ENCODE measurements at regions not wholly inside any gene's neighbourhood (a gene's known extent, or its start where the extent isn't known, plus 50 kb on each side); places are given as distances from the start of the nearest gene placed in this dataset.
A peak's percentile ranks its signal among the peaks of the same experiment; 100 is the strongest.
"Not testable (repeated sequence)": the region's sequence is repeated elsewhere in the genome, so short reads cannot be mapped to it uniquely, and the experiment has no call there.

GRCh38 chr5:67773411-67774266 is 441.9 kb upstream of the PIK3R1 start:
- Mint-ChIP-seq H3K4me3 (no peak overlapping the region), H3K27ac (no peak overlapping the region), H3K27me3 (ENCODE audit: low read depth) (peaks cover 27% of the 10 kb centered on the region), H3K36me3 (ENCODE audit: insufficient read depth in 2 of 2) (no peaks in the 10 kb centered on the region), H3K4me1 (ENCODE audit: low read depth) (peaks cover 6% of the 10 kb centered on the region), H3K9me3 (peaks cover 3% of the 10 kb centered on the region in 2 donors)
- DNase-seq (no peak), ATAC-seq (replicated peaks in 1 of 2) (no peak)

GRCh38 chr5:67771791-67772190 is 443.8 kb upstream of the PIK3R1 start:
- peaks cover 6% of the 10 kb centered on the region for H3K4me1 Mint-ChIP-seq (ENCODE audit: low read depth)

GRCh38 chr5:67771221-67771620 is 444.3 kb upstream of the PIK3R1 start:
- Mint-ChIP-seq H3K36me3 (ENCODE audit: insufficient read depth in 2 of 2) (no peaks in the 10 kb centered on the region), H3K9me3 (no peaks in the 10 kb centered on the region), H3K27ac (no peak overlapping the region), H3K4me1 (ENCODE audit: low read depth) (peaks cover 6% of the 10 kb centered on the region), H3K4me3 (no peak overlapping the region), H3K27me3 (ENCODE audit: low read depth) (peaks cover 13% of the 10 kb centered on the region)
- no peak for ATAC-seq (replicated peaks in 1 of 2)
- no peak for DNase-seq

More at GRCh38 chr5:67771791-67772190, 443.8 kb upstream of the PIK3R1 start:
- no peak overlapping the region for H3K27ac Mint-ChIP-seq
- DNase-seq (no peak), ATAC-seq (replicated peaks in 1 of 2) (no peak)
- H3K36me3 Mint-ChIP-seq (ENCODE audit: insufficient read depth in 2 of 2) = no peaks in the 10 kb centered on the region
- H3K27me3 Mint-ChIP-seq (ENCODE audit: low read depth) = peaks cover 14% of the 10 kb centered on the region
- peaks cover under 1% of the 10 kb centered on the region in 2 donors for H3K9me3 Mint-ChIP-seq
- no peak overlapping the region for H3K4me3 Mint-ChIP-seq

- peaks cover 6% of the 10 kb centered on the region for H3K4me1 Mint-ChIP-seq (ENCODE audit: low read depth)
- peaks cover 13% of the 10 kb centered on the region for H3K27me3 Mint-ChIP-seq (ENCODE audit: low read depth)
- no peaks in the 10 kb centered on the region for H3K36me3 Mint-ChIP-seq (ENCODE audit: insufficient read depth in 2 of 2)
- ATAC-seq (replicated peaks in 1 of 2) (peak; percentile 43 to 58), DNase-seq (no peak)
- H3K4me3 Mint-ChIP-seq = no peak overlapping the region
- H3K27ac Mint-ChIP-seq = peak overlapping the region; percentile 8
- H3K9me3 Mint-ChIP-seq = no peaks in the 10 kb centered on the region
These were observed 445.0 kb upstream of the PIK3R1 start for GRCh38 chr5:67770431-67771025.

GRCh38 chr5:67765697-67766096 is 449.9 kb upstream of the PIK3R1 start:
- Mint-ChIP-seq H3K9me3 (peaks cover 0 to 4% of the 10 kb centered on the region in 2 donors), H3K27ac (no peak overlapping the region), H3K27me3 (ENCODE audit: low read depth) (no peaks in the 10 kb centered on the region), H3K4me3 (no peak overlapping the region), H3K4me1 (ENCODE audit: low read depth) (peaks cover 2% of the 10 kb centered on the region), H3K36me3 (ENCODE audit: insufficient read depth in 2 of 2) (peaks cover 0 to 5% of the 10 kb centered on the region in 2 donors)
- no peak for DNase-seq
- ATAC-seq (replicated peaks in 1 of 2) = no peak

GRCh38 chr5:67757771-67758170 is 457.8 kb upstream of the PIK3R1 start:
- H3K27me3 Mint-ChIP-seq (ENCODE audit: low read depth); H3K4me3 Mint-ChIP-seq; H3K27ac Mint-ChIP-seq; ATAC-seq (replicated peaks in 1 of 2); H3K9me3 Mint-ChIP-seq; DNase-seq; H3K36me3 Mint-ChIP-seq (ENCODE audit: insufficient read depth in 2 of 2); H3K4me1 Mint-ChIP-seq (ENCODE audit: low read depth): not testable (repeated sequence)

- Mint-ChIP-seq H3K27me3 (ENCODE audit: low read depth) (no peaks in the 10 kb centered on the region), H3K9me3 (peaks cover 6% of the 10 kb centered on the region in 2 donors), H3K4me3 (no peak overlapping the region), H3K4me1 (ENCODE audit: low read depth) (no peaks in the 10 kb centered on the region), H3K36me3 (ENCODE audit: insufficient read depth in 2 of 2) (peaks cover 2 to 3% of the 10 kb centered on the region in 2 donors), H3K27ac (no peak overlapping the region)
- ATAC-seq (replicated peaks in 1 of 2) (no peak), DNase-seq (no peak)
These were observed 463.2 kb upstream of the PIK3R1 start for GRCh38 chr5:67752357-67752708.

GRCh38 chr5:67748165-67748690 is 467.3 kb upstream of the PIK3R1 start:
- no peaks in the 10 kb centered on the region for H3K4me1 Mint-ChIP-seq (ENCODE audit: low read depth)

GRCh38 chr5:67747096-67747495 is 468.5 kb upstream of the PIK3R1 start:
- Mint-ChIP-seq H3K4me3 (no peak overlapping the region), H3K9me3 (peaks cover 5 to 9% of the 10 kb centered on the region in 2 donors), H3K27ac (no peak overlapping the region), H3K36me3 (ENCODE audit: insufficient read depth in 2 of 2) (peaks cover 0 to 7% of the 10 kb centered on the region in 2 donors), H3K4me1 (ENCODE audit: low read depth) (no peaks in the 10 kb centered on the region), H3K27me3 (ENCODE audit: low read depth) (no peaks in the 10 kb centered on the region)
- ATAC-seq (replicated peaks in 1 of 2) (no peak), DNase-seq (no peak)

More at GRCh38 chr5:67748165-67748690, 467.3 kb upstream of the PIK3R1 start:
- Mint-ChIP-seq H3K4me3 (no peak overlapping the region), H3K9me3 (peaks cover 5 to 10% of the 10 kb centered on the region in 2 donors), H3K27ac (no peak overlapping the region), H3K36me3 (ENCODE audit: insufficient read depth in 2 of 2) (peaks cover 2 to 10% of the 10 kb centered on the region in 2 donors), H3K27me3 (ENCODE audit: low read depth) (no peaks in the 10 kb centered on the region)
- ATAC-seq (replicated peaks in 1 of 2) = no peak
- DNase-seq = no peak

GRCh38 chr5:67746608-67747007 is 468.9 kb upstream of the PIK3R1 start:
- not testable (repeated sequence) for H3K9me3 Mint-ChIP-seq; H3K4me1 Mint-ChIP-seq (ENCODE audit: low read depth); DNase-seq; ATAC-seq (replicated peaks in 1 of 2); H3K27ac Mint-ChIP-seq; H3K27me3 Mint-ChIP-seq (ENCODE audit: low read depth); H3K36me3 Mint-ChIP-seq (ENCODE audit: insufficient read depth in 2 of 2); H3K4me3 Mint-ChIP-seq

GRCh38 chr5:67746103-67746502 is 469.5 kb upstream of the PIK3R1 start:
- Mint-ChIP-seq H3K27ac (no peak overlapping the region), H3K4me3 (no peak overlapping the region), H3K36me3 (ENCODE audit: insufficient read depth in 2 of 2) (peaks cover 0 to 7% of the 10 kb centered on the region in 2 donors), H3K27me3 (ENCODE audit: low read depth) (no peaks in the 10 kb centered on the region), H3K4me1 (ENCODE audit: low read depth) (no peaks in the 10 kb centered on the region), H3K9me3 (peaks cover 5 to 9% of the 10 kb centered on the region in 2 donors)
- DNase-seq (no peak), ATAC-seq (replicated peaks in 1 of 2) (no peak)

- H3K4me3 Mint-ChIP-seq = no peak overlapping the region
- peaks cover 16% of the 10 kb centered on the region for H3K27me3 Mint-ChIP-seq (ENCODE audit: low read depth)
- no peak for ATAC-seq (replicated peaks in 1 of 2)
- DNase-seq = no peak
- H3K27ac Mint-ChIP-seq = no peak overlapping the region
- no peaks in the 10 kb centered on the region for H3K4me1 Mint-ChIP-seq (ENCODE audit: low read depth)
- H3K9me3 Mint-ChIP-seq = no peaks in the 10 kb centered on the region
- no peaks in the 10 kb centered on the region for H3K36me3 Mint-ChIP-seq (ENCODE audit: insufficient read depth in 2 of 2)
These were observed 482.6 kb upstream of the PIK3R1 start for GRCh38 chr5:67732921-67733320.

GRCh38 chr5:67732471-67732870 is 483.1 kb upstream of the PIK3R1 start:
- DNase-seq (no peak), ATAC-seq (replicated peaks in 1 of 2) (no peak)
- H3K36me3 Mint-ChIP-seq (ENCODE audit: insufficient read depth in 2 of 2) = no peaks in the 10 kb centered on the region
- H3K4me3 Mint-ChIP-seq = no peak overlapping the region
- no peak overlapping the region for H3K27ac Mint-ChIP-seq
- no peaks in the 10 kb centered on the region for H3K9me3 Mint-ChIP-seq
- H3K27me3 Mint-ChIP-seq (ENCODE audit: low read depth) = peaks cover 16% of the 10 kb centered on the region
- no peaks in the 10 kb centered on the region for H3K4me1 Mint-ChIP-seq (ENCODE audit: low read depth)

All from activated T-cell treated with anti-CD3 and anti-CD28 coated beads, Interleukin-2, amount 50 U/mL, for 72 hours (primary cell).